WTC11 (cell line): ENCODE measurements at regions not wholly inside any gene's neighbourhood (a gene's known extent, or its start where the extent isn't known, plus 50 kb on each side); places are given as distances from the start of the nearest gene placed in this dataset.

Source experiments
- ATAC-seq: fragments of 200-7000 bp; cut with Tn5 transposase; 2 replicates; pipeline ENCODE4 v1.10.0; 2021; ENCODE audit warnings: mild to moderate bottlenecking, moderate library complexity
- CTCF ChIA-PET: fragments of 300-600 bp; sonication (Branson Sonifier 250); formaldehyde crosslinking; loops from one replicate; lab custom pipeline; 2021; ENCODE audit warnings: antibody characterized with exemption; lab: Charles Lee
- POLR2A ChIA-PET: fragments of 350-600 bp; sonication (Branson Sonifier 250); formaldehyde crosslinking; loops from one replicate; lab custom pipeline; 2021; ENCODE audit warnings: antibody characterized with exemption; lab: Charles Lee
- DNase-seq: peaks from one replicate; pipeline ENCODE4 v3.0.0; 2021; ENCODE audit warnings: low spot score
- H3K27ac Mint-ChIP-seq: 2 replicates; pipeline ENCODE4 v1.8.0; 2021; ENCODE audit warnings: mixed read lengths
- H3K27me3 Mint-ChIP-seq: 2 replicates; pipeline ENCODE4 v1.8.0; 2021; ENCODE audit warnings: low read depth, mild to moderate bottlenecking, moderate library complexity, mixed read lengths
- H3K36me3 Mint-ChIP-seq: 2 replicates; pipeline ENCODE4 v1.8.0; 2021; ENCODE audit warnings: mixed read lengths
- H3K4me1 Mint-ChIP-seq: 2 replicates; pipeline ENCODE4 v1.8.0; 2022; ENCODE audit warnings: mixed read lengths
- H3K4me3 Mint-ChIP-seq: 2 replicates; pipeline ENCODE4 v1.8.0; 2021; ENCODE audit warnings: mild to moderate bottlenecking, moderate library complexity, mixed read lengths
- H3K9me3 Mint-ChIP-seq: 2 replicates; pipeline ENCODE4 v1.8.0; 2021; ENCODE audit warnings: mixed read lengths
- ATF3 ChIP-seq: sonication (generic); formaldehyde crosslinking; conservative IDR thresholded peaks from 2 replicates; pipeline ENCODE4 v1.8.1; 2022; ENCODE audit warnings: mild to moderate bottlenecking, missing genetic modification reagents
- CREM ChIP-seq: sonication (generic); formaldehyde crosslinking; IDR thresholded peaks from 2 replicates; pipeline ENCODE4 v1.8.1; 2022; ENCODE audit warnings: mild to moderate bottlenecking, missing genetic modification reagents, moderate library complexity
- FOXJ3 ChIP-seq: sonication (generic); formaldehyde crosslinking; IDR thresholded peaks from 2 replicates; pipeline ENCODE4 v1.9.0; 2021; ENCODE audit warnings: missing genetic modification reagents, mild to moderate bottlenecking, borderline replicate concordance
- GABPB1 ChIP-seq: sonication (generic); formaldehyde crosslinking; IDR thresholded peaks from 2 replicates; pipeline ENCODE4 v1.8.1; 2023; ENCODE audit warnings: mild to moderate bottlenecking, missing genetic modification reagents
- HMGXB4 ChIP-seq: sonication (generic); formaldehyde crosslinking; IDR thresholded peaks from 2 replicates; pipeline ENCODE4 v1.8.1; 2023; ENCODE audit warnings: mild to moderate bottlenecking, moderate library complexity, missing genetic modification reagents
- JAZF1 ChIP-seq: fragments of 250-450 bp; sonication (Bioruptor Pico); IDR thresholded peaks from 2 replicates; pipeline ENCODE4 v1.9.0; 2021; ENCODE audit warnings: moderate library complexity, mild to moderate bottlenecking, inconsistent platforms
- KAT7 ChIP-seq: sonication (generic); formaldehyde crosslinking; IDR thresholded peaks from 2 replicates; pipeline ENCODE4 v1.8.1; 2023; ENCODE audit warnings: missing genetic modification reagents, mild to moderate bottlenecking, borderline replicate concordance
- NFE2L1 ChIP-seq: sonication (generic); formaldehyde crosslinking; IDR thresholded peaks from 2 replicates; pipeline ENCODE4 v1.8.1; 2023; ENCODE audit warnings: missing genetic modification reagents
- PRDM15 ChIP-seq: sonication (generic); formaldehyde crosslinking; IDR thresholded peaks from 2 replicates; pipeline ENCODE4 v1.8.0; 2022; ENCODE audit warnings: missing genetic modification reagents
- RORB ChIP-seq: fragments of 250-450 bp; sonication (Bioruptor Pico); IDR thresholded peaks from 2 replicates; pipeline ENCODE4 v1.9.0; 2021; ENCODE audit warnings: mild to moderate bottlenecking
- SMAD4 ChIP-seq: sonication (generic); formaldehyde crosslinking; IDR thresholded peaks from 2 replicates; pipeline ENCODE4 v1.8.0; 2022; ENCODE audit warnings: mild to moderate bottlenecking, missing genetic modification reagents
- TCF7 ChIP-seq: sonication (generic); formaldehyde crosslinking; IDR thresholded peaks from 2 replicates; pipeline ENCODE4 v1.8.0; 2022; ENCODE audit warnings: mild to moderate bottlenecking, low read depth, missing genetic modification reagents, moderate library complexity
- USF1 ChIP-seq: sonication (generic); formaldehyde crosslinking; IDR thresholded peaks from 2 replicates; pipeline ENCODE4 v1.8.0; 2022; ENCODE audit warnings: mild to moderate bottlenecking, missing genetic modification reagents
- ZBTB43 ChIP-seq: sonication (generic); formaldehyde crosslinking; IDR thresholded peaks from 2 replicates; pipeline ENCODE4 v1.8.1; 2023; ENCODE audit warnings: mild to moderate bottlenecking, missing genetic modification reagents
- ZNF121 ChIP-seq: sonication (generic); formaldehyde crosslinking; IDR thresholded peaks from 2 replicates; pipeline ENCODE4 v1.8.0; 2023; ENCODE audit warnings: missing genetic modification reagents
- ZNF423 ChIP-seq: fragments of 250-450 bp; sonication (Bioruptor Pico); IDR thresholded peaks from 2 replicates; pipeline ENCODE4 v2.1.2; 2022; ENCODE audit warnings: mild to moderate bottlenecking, moderate library complexity
- TF ChIP-seq, protein P1 (sequence below): sonication (generic); formaldehyde crosslinking; IDR thresholded peaks from 2 replicates; pipeline ENCODE4 v1.8.0; 2022; ENCODE audit warnings: mild to moderate bottlenecking, missing genetic modification reagents
- TF ChIP-seq, protein P2 (sequence below): sonication (generic); formaldehyde crosslinking; IDR thresholded peaks from 2 replicates; pipeline ENCODE4 v1.8.0; 2023; ENCODE audit warnings: missing genetic modification reagents
- TF ChIP-seq, protein P3 (sequence below): sonication (generic); formaldehyde crosslinking; IDR thresholded peaks from 2 replicates; pipeline ENCODE4 v1.8.1; 2022; ENCODE audit warnings: missing genetic modification reagents, borderline replicate concordance

DNA sequence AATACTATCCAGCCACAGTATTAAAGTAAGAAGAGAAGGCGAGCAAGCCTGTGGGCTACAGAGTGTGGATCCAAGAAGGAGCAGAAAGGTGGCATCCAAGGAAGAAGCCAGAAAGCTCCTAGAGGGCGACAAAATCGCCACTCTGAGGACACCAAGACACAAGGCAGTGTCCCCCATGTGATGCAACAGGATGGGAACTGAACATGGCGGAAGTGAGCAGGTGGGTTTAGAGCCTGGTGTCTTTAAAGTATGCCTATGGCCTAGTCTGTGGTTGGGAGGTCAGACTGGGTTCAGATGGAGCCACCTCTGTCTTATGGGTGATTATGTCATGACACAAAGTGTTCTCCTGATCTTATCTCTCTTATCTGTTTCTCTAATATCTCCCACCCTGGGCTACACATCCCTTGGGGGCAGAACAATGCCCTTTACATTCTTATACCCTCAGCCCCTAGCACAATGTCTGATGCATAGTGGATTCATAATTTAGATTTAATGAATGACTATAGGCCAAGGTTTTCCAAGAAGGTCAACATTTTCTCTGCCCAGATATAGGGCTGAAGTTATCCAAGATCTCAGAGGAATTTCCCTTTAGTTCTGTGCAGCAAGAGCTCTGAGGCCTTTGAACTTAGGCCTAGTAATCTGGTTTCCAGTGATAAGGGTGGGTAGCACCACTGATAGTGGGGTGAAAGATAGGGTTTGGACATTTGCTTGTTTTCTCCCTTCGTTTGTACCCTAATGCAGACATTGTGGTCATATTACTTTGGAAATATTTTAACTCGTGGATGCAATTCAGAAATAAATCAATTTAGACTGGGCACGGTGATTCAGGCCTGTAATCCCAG, 167.3 kb upstream of the AKIRIN2 start (continued):
- TF ChIP-seq, protein P1, sequence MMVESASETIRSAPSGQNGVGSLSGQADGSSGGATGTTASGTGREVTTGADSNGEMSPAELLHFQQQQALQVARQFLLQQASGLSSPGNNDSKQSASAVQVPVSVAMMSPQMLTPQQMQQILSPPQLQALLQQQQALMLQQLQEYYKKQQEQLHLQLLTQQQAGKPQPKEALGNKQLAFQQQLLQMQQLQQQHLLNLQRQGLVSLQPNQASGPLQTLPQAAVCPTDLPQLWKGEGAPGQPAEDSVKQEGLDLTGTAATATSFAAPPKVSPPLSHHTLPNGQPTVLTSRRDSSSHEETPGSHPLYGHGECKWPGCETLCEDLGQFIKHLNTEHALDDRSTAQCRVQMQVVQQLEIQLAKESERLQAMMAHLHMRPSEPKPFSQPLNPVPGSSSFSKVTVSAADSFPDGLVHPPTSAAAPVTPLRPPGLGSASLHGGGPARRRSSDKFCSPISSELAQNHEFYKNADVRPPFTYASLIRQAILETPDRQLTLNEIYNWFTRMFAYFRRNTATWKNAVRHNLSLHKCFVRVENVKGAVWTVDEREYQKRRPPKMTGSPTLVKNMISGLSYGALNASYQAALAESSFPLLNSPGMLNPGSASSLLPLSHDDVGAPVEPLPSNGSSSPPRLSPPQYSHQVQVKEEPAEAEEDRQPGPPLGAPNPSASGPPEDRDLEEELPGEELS (CRISPR knock-in tag): no peak
- TF ChIP-seq HMGXB4 (CRISPR knock-in tag) (no peak), TCF7 (CRISPR knock-in tag) (no peak), ZNF121 (CRISPR knock-in tag) (no peak), JAZF1 (CRISPR knock-in tag) (no peak), SMAD4 (CRISPR knock-in tag) (no peak), GABPB1 (CRISPR knock-in tag) (no peak), USF1 (CRISPR knock-in tag) (no peak), ZNF423 (no peak), CREM (CRISPR knock-in tag) (no peak), PRDM15 (CRISPR knock-in tag) (no peak)

DNA sequence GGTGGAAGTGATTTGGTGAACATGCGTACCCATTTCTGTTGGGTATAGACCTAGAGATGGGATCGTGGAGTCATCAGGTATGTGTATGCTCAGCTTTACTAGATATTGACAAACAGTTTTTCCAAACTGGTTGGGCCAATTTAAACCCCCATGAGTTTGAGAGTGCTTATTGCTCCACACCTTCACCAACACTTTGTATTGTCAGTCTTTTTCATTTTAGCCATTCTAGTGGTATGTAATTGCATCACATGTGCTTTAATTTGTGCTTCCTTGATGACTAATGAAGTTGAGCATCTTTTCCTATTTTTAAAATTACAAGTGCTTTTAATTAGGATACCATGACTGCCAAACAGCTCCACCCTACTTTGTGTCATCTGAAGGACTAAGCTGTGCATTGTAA, 158.9 kb upstream of the AKIRIN2 start:
- POLR2A ChIA-PET: no interaction called here
- Mint-ChIP-seq H3K27ac (no peak overlapping the region), H3K4me3 (no peak overlapping the region), H3K9me3 (peaks cover 32% of the 10 kb centered on the region), H3K4me1 (peaks cover 17% of the 10 kb centered on the region), H3K27me3 (no peaks in the 10 kb centered on the region), H3K36me3 (peaks cover 6% of the 10 kb centered on the region)
- DNase-seq (no peak), ATAC-seq (no peak)
- CTCF ChIA-PET: no interaction called here
- TF ChIP-seq, protein P2, sequence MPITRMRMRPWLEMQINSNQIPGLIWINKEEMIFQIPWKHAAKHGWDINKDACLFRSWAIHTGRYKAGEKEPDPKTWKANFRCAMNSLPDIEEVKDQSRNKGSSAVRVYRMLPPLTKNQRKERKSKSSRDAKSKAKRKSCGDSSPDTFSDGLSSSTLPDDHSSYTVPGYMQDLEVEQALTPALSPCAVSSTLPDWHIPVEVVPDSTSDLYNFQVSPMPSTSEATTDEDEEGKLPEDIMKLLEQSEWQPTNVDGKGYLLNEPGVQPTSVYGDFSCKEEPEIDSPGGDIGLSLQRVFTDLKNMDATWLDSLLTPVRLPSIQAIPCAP (CRISPR knock-in tag): no peak
- TF ChIP-seq ZBTB43 (no peak), ATF3 (CRISPR knock-in tag) (no peak), FOXJ3 (CRISPR knock-in tag) (no peak), SMAD4 (CRISPR knock-in tag) (no peak), KAT7 (CRISPR knock-in tag) (no peak), NFE2L1 (CRISPR knock-in tag) (no peak), RORB (CRISPR knock-in tag) (no peak), ZNF423 (no peak)
- TF ChIP-seq, protein P3, sequence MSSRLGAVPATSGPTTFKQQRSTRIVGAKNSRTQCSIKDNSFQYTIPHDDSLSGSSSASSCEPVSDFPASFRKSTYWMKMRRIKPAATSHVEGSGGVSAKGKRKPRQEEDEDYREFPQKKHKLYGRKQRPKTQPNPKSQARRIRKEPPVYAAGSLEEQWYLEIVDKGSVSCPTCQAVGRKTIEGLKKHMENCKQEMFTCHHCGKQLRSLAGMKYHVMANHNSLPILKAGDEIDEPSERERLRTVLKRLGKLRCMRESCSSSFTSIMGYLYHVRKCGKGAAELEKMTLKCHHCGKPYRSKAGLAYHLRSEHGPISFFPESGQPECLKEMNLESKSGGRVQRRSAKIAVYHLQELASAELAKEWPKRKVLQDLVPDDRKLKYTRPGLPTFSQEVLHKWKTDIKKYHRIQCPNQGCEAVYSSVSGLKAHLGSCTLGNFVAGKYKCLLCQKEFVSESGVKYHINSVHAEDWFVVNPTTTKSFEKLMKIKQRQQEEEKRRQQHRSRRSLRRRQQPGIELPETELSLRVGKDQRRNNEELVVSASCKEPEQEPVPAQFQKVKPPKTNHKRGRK (CRISPR knock-in tag): no peak
- TF ChIP-seq, protein P1 (CRISPR knock-in tag): no peak
